ENCODE measurements at regions not wholly inside any gene's neighbourhood (a gene's known extent, or its start where the extent isn't known, plus 50 kb on each side); places are given as distances from the start of the nearest gene placed in this dataset.
"Not testable (repeated sequence)": the region's sequence is repeated elsewhere in the genome, so short reads cannot be mapped to it uniquely, and the experiment has no call there.

GRCh38 chr5:125874057-125874456 lies 549.2 kb upstream of the GRAMD2B start:
- no peak for DNase-seq (ENCODE audit: low read depth in 2 of 3, low spot score in 2 of 3)

GRCh38 chr5:125874717-125875116 lies 548.5 kb upstream of the GRAMD2B start:
- no peak for DNase-seq (ENCODE audit: low read depth in 2 of 3, low spot score in 2 of 3)

GRCh38 chr5:125877248-125877647 lies 546.0 kb upstream of the GRAMD2B start:
- no peak for DNase-seq (ENCODE audit: low read depth in 2 of 3, low spot score in 2 of 3)

DNA sequence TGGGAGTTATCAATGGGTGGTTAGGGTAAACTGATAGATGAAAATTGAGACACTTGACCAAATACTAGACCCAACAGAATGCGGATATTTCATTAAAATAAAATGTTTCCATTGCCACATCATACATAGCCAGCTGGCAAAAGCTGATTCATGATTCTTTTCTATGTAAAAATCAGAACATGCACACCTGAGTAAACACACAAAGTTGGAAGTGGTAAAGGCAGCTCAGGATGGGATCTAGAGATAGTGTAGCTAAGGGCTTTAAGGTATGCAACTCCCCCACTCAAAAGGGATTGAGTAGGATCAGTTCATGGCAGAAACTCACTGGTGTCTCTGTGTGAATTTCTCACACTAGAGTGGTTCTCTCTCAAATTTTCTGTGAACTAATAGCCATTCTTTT lies 541.1 kb upstream of the GRAMD2B start:
- DNase-seq (ENCODE audit: low read depth in 2 of 3, low spot score in 2 of 3): no peak

GRCh38 chr5:125883223-125883622 lies 540.0 kb upstream of the GRAMD2B start:
- no peak for DNase-seq (ENCODE audit: low read depth in 2 of 3, low spot score in 2 of 3)

DNA sequence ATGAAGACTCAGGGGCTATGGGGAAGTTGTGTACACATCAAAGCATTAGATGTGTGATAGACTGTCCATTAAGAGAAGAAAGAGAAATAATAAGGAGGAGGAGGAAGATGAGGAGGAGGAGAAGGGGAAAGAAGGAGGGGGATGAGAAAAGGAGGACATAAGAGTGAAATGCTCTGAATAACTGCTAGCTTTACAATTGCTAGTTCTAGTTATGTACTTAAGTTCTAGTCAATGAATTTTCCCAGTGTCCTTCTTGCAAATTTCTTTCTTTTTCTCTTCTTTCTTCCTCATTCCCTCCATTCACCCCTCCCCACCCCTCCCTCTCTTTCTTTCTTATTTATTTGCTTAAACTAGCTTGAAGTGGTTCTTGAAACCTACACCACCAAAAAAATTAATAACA lies 534.9 kb upstream of the GRAMD2B start:
- DNase-seq (ENCODE audit: low read depth in 2 of 3, low spot score in 2 of 3): no peak

GRCh38 chr5:125890511-125890931 lies 532.7 kb upstream of the GRAMD2B start:
- no peak for DNase-seq (ENCODE audit: low read depth in 2 of 3, low spot score in 2 of 3)

DNA sequence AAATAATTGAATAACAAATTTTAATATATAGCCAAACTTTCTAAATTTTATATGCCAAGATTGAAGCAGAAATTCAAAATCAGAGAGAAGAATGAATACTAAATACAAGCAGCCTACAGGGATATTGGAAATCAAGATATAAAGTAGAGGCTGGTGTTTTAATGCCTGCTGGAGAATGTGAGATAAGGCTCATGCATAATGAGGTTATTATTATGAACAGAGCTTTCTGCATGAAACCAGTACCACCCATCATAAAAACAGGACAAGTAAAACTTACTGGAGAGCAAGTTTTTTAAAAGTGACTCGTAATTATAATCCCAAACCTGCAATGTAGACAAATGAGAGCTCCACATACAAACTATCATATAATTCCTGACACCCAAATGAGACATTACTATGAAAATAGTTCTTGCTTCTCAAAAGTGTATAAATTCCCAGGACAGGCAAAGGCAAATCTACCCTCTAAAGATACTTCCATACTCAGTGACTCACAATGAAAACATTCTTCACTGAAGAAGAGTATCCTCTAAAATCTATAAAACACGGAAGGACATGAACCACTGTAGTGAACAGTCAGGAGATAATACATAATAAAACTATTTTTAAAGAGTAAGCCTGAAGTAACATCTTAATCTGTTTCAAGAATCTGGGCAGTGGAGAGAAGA lies 532.0 kb upstream of the GRAMD2B start:
- no peak for DNase-seq (ENCODE audit: low read depth in 2 of 3, low spot score in 2 of 3)

GRCh38 chr5:125894383-125894782 lies 528.8 kb upstream of the GRAMD2B start:
- no peak for DNase-seq (ENCODE audit: low read depth in 2 of 3, low spot score in 2 of 3)

DNA sequence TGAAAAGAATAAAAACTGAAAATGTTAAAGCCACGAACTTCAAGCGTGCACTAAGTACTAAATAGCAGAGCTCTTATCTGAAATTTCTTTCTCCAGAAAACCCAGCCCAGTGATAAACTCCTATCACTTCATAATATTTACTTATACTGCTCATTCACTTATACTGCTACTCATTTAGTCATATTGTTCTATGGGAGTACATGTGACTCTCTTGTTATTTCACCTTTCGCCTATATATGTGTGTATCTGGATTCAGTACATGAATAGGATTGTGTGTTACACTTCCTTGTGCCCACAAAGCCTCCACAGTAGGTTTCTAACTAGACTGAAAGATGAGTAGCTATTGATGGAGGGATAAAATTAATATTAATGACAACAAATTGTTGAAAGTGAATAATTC lies 526.8 kb upstream of the GRAMD2B start:
- DNase-seq (ENCODE audit: low read depth in 2 of 3, low spot score in 2 of 3): no peak

DNA sequence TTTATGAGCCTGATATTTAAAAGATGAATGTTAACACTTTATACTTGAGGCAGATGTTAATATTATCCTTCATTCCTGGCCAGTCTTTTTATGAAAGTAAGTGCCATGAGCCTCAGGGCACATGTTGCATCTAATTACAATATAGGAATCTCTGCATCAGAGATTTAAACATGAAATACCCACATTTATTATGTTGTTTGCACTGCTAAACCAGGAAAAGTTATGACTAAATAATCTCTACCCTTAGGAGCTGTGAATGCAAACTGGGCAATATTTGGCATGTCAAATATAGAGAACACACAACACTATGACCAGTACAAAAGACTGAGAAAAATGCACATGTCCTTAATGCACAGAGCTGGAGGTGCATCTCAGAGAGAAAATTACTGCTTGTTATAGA lies 526.1 kb upstream of the GRAMD2B start:
- DNase-seq (ENCODE audit: low read depth in 2 of 3, low spot score in 2 of 3): no peak

- DNase-seq (ENCODE audit: low read depth in 2 of 3, low spot score in 2 of 3): no peak
Observed at GRCh38 chr5:125898851-125899405, 524.3 kb upstream of the GRAMD2B start.

DNA sequence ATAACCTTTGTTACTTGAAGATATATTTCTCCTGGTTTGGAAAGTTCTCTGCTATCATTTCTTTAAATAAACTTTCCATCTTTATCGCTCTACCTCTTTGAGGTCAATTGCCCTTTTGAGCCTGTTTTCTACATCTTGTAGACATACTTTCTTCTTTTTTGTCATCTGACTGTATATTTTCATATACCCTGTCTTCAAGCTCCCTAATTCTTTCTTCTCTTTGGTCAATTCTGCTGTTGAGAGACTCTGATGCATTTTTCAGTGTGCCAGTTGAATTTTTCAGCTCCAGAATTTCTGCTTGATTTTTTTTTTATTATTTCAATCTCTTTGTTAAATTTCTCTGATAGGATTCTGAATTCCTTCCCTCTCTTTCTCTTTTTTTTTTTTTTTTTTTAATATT lies 511.2 kb upstream of the GRAMD2B start:
- no peak for DNase-seq (ENCODE audit: low read depth in 2 of 3, low spot score in 2 of 3)

DNA sequence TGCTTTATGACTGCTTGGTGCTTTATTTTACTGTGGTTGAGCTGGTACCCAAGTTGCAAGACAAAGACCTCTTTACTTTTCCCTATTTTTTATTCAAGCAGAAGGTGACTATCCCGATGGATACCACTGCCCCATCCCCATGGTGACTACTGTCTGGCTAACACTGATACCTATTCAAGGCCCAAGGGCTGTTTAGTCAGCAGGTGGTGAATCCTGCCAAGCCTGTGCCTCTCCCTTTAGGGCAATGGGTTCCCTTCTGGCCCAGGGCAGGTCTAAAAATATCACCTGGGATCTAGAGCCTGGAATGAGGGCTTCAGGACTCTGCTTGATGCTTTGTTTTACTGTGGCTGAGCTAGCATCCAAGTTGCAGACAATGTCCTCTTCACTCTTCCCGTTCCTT lies 510.0 kb upstream of the GRAMD2B start:
- DNase-seq (ENCODE audit: low read depth in 2 of 3, low spot score in 2 of 3): no peak

DNA sequence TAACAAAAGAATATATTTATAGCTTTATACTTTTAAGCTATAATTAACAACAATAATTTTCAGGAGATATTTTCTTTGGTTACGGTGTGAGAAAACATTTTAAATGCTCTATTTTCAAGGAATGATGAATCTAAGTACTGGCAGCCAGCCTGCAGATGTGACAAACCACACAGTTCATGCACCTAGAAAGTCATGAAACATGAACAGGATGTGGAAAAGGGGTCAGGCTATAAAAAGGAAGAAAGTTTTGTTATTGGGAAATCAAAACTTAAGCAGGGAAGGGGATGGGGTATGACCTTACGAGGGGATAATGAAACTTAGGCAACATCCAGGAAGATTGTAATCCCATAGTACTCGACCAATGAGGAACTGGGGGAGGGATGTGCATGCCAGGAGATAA lies 508.7 kb upstream of the GRAMD2B start:
- no peak for DNase-seq (ENCODE audit: low read depth in 2 of 3, low spot score in 2 of 3)

- not testable (repeated sequence) for DNase-seq (ENCODE audit: low read depth in 2 of 3, low spot score in 2 of 3)
Observed at GRCh38 chr5:125923958-125924357, 499.3 kb upstream of the GRAMD2B start.

- DNase-seq (ENCODE audit: low read depth in 2 of 3, low spot score in 2 of 3): no peak
Observed at GRCh38 chr5:125926172-125926571, 497.0 kb upstream of the GRAMD2B start.

GRCh38 chr5:125928663-125929062 lies 494.5 kb upstream of the GRAMD2B start:
- DNase-seq (ENCODE audit: low read depth in 2 of 3, low spot score in 2 of 3): no peak

- DNase-seq (ENCODE audit: low read depth in 2 of 3, low spot score in 2 of 3): no peak
Observed at GRCh38 chr5:125950012-125950615, 473.1 kb upstream of the GRAMD2B start.

GRCh38 chr5:125961150-125961549 lies 462.1 kb upstream of the GRAMD2B start:
- DNase-seq (ENCODE audit: low read depth in 2 of 3, low spot score in 2 of 3): no peak

GRCh38 chr5:125965577-125965976 lies 457.6 kb upstream of the GRAMD2B start:
- DNase-seq (ENCODE audit: low read depth in 2 of 3, low spot score in 2 of 3): no peak

- no peak for DNase-seq (ENCODE audit: low read depth in 2 of 3, low spot score in 2 of 3)
Observed at GRCh38 chr5:125967576-125967975, 455.6 kb upstream of the GRAMD2B start.
